ENCODE measurements at regions not wholly inside any gene's neighbourhood (a gene's known extent, or its start where the extent isn't known, plus 50 kb on each side); places are given as distances from the start of the nearest gene placed in this dataset.

GRCh38 chr2:36006444-36006843 lies 349.1 kb upstream of the CRIM1 start:
- TF ChIP-seq CTCF (IDR thresholded peaks at IDR 0.05; ENCODE audit: insufficient read depth, low read length, poor library complexity, severe bottlenecking) (no peak), EZH2phosphoT487 (conservative IDR thresholded peaks at IDR 0.05; ENCODE audit: low read length) (no peak)

All from SU-DHL-6 (cell line).